K562 (cell line): ENCODE measurements at regions not wholly inside any gene's neighbourhood (a gene's known extent, or its start where the extent isn't known, plus 50 kb on each side); places are given as distances from the start of the nearest gene placed in this dataset.

ENCODE experiments used
- ATAC-seq: fragments of 200-7000 bp; cut with Tn5 transposase; 3 replicates; pipeline ENCODE4 v1.9.1; 2020; ENCODE audit warnings: moderate library complexity
- BruUV-seq: library from RNA; stranded (reverse); fragments of 400-500 nt; replicated peaks from 2 replicates; lab custom pipeline; 2021; lab: Mats Ljungman, UMichigan
- CTCF ChIA-PET: fragments of 300-600 bp; formaldehyde crosslinking; extraction: SDS; loops from one replicate; lab custom pipeline; 2021; ENCODE audit warnings: low intra/inter-chr PET ratio; lab: Yijun Ruan, JAX
- POLR2A ChIA-PET: fragments of 300-600, 350-650 bp; sonication (Branson Sonifier 250); formaldehyde crosslinking; extraction: SDS; loops from one replicate; lab custom pipeline; 2021; ENCODE audit warnings: antibody characterized with exemption, inconsistent platforms; lab: Yijun Ruan, JAX
- DNase-seq, 4 experiments: peaks; one replicate each; pipeline versions ENCODE4 v3.0.0 to v3.0.0-alpha.2; 2011 to 2018; ENCODE audit warnings: low spot score in 3 of 4, mixed read lengths in 3 of 4; ENCODE audit errors: extremely low read depth in 1 of 4
- FAIRE-seq: peaks from 2 replicates; lab custom pipeline; 2011; peaks lifted over from hg19 to GRCh38; lab: Jason Lieb, UNC
- H2AFZ ChIP-seq: 2 replicates; pipeline ENCODE4 v1.6.0; 2011; ENCODE audit warnings: low read depth, low read length, control low read depth, inconsistent platforms
- H3K27ac ChIP-seq: fragments of 200-600 bp; 3 replicates; pipeline ENCODE4 v1.8.0; 2011; ENCODE audit warnings: low read depth, mild to moderate bottlenecking, control low read depth, inconsistent platforms, low read length, moderate library complexity, mixed read lengths; ENCODE audit errors: extremely low read depth
- H3K27me3 ChIP-seq, 2 experiments: fragments of 300-600 bp in 1 of 2; 2 replicates in 1 of 2; 3 replicates in 1 of 2; pipeline versions ENCODE4 v1.6.0 to v1.8.0; 2011; ENCODE audit warnings: inconsistent platforms in 2 of 2, low read length in 2 of 2, mild to moderate bottlenecking in 1 of 2, mixed read lengths in 1 of 2, moderate library complexity in 1 of 2; ENCODE audit not compliant: control insufficient read depth in 2 of 2, insufficient read depth in 2 of 2
- H3K36me3 ChIP-seq: fragments of 300-600 bp; 3 replicates; pipeline ENCODE4 v1.8.0; 2011; ENCODE audit warnings: mild to moderate bottlenecking, low read length, inconsistent platforms; ENCODE audit not compliant: control insufficient read depth, insufficient read depth
- H3K4me1 ChIP-seq, 2 experiments: fragments of 200-600 bp in 1 of 2; replicated peaks in 1 of 2; 2 replicates in 1 of 2; 3 replicates in 1 of 2; pipeline versions ENCODE4 v1.5.1 to v1.8.0; 2011; ENCODE audit warnings: inconsistent platforms in 2 of 2, low read length in 2 of 2, mild to moderate bottlenecking in 1 of 2, mixed read lengths in 1 of 2, moderate library complexity in 1 of 2; ENCODE audit not compliant: control insufficient read depth in 2 of 2, insufficient read depth in 2 of 2
- H3K4me2 ChIP-seq: 2 replicates; pipeline ENCODE4 v1.6.1; 2011; ENCODE audit warnings: low read length, control low read depth, inconsistent platforms, mixed read lengths; ENCODE audit not compliant: insufficient read depth
- H3K4me3 ChIP-seq: fragments of 200-600 bp; sonication (generic), shearing (Covaris generic); 2 replicates; pipeline ENCODE4 v1.5.1; 2016; ENCODE audit warnings: control low read depth, inconsistent platforms
- H3K79me2 ChIP-seq: fragments of 200-600 bp; 3 replicates; pipeline ENCODE4 v1.8.0; 2011; ENCODE audit warnings: low read length, inconsistent platforms; ENCODE audit not compliant: control insufficient read depth, insufficient read depth
- H3K9ac ChIP-seq, 2 experiments: 2 replicates each; pipeline versions ENCODE4 v1.6.0 to v1.6.1; 2011; ENCODE audit warnings: low read depth in 2 of 2, low read length in 2 of 2, control low read depth in 1 of 2, inconsistent platforms in 1 of 2, mild to moderate bottlenecking in 1 of 2, mixed read lengths in 1 of 2; ENCODE audit not compliant: insufficient read depth in 1 of 2
- H3K9me1 ChIP-seq: one replicate; pipeline ENCODE4 v1.6.0; 2011; ENCODE audit warnings: inconsistent platforms, mild to moderate bottlenecking, low read length, moderate library complexity; ENCODE audit not compliant: control insufficient read depth, insufficient read depth
- H3K9me3 ChIP-seq: replicated peaks from 2 replicates; pipeline ENCODE4 v1.5.1; 2011; ENCODE audit warnings: low read depth, low read length, inconsistent platforms; ENCODE audit not compliant: control insufficient read depth, insufficient read depth
- H4K20me1 ChIP-seq: replicated peaks from 2 replicates; pipeline ENCODE4 v1.6.1; 2011; ENCODE audit warnings: low read length, inconsistent platforms, mixed read lengths; ENCODE audit not compliant: control insufficient read depth, insufficient read depth
- BRD9 ChIP-seq: fragments of 450-650 bp; IDR thresholded peaks from 2 replicates; pipeline ENCODE4 v1.6.1; 2018; ENCODE audit warnings: low read depth; ENCODE audit not compliant: partially characterized antibody
- MTF1 ChIP-seq: fragments of 250-450 bp; sonication (Bioruptor Pico); IDR thresholded peaks from 2 replicates; pipeline ENCODE4 v1.9.0; 2021; ENCODE audit warnings: moderate library complexity, mild to moderate bottlenecking, inconsistent platforms, borderline replicate concordance
- NRF1 ChIP-seq, 2 experiments: fragments of 450-650 bp; IDR thresholded peaks in 1 of 2; conservative IDR thresholded peaks in 1 of 2; 2 replicates each; pipeline ENCODE4 v1.6.1; 2014; ENCODE audit warnings: mild to moderate bottlenecking in 2 of 2
- RBM22 ChIP-seq: fragments of 200-400 bp; formaldehyde crosslinking; IDR thresholded peaks from 2 replicates; pipeline ENCODE4 v1.6.1; 2018; ENCODE audit warnings: low read length, low read depth; ENCODE audit not compliant: poor library complexity, severe bottlenecking
- XRCC3 ChIP-seq: fragments of 450-650 bp; IDR thresholded peaks from 2 replicates; pipeline ENCODE4 v1.6.1; 2017; ENCODE audit warnings: mild to moderate bottlenecking, moderate library complexity
- ZNF277 ChIP-seq: fragments of 250-450 bp; sonication (Bioruptor Pico); IDR thresholded peaks from 2 replicates; pipeline ENCODE4 v1.8.0; 2022; ENCODE audit warnings: inconsistent platforms, mild to moderate bottlenecking, moderate library complexity, borderline replicate concordance
- ZNF311 ChIP-seq: fragments of 250-450 bp; sonication (Bioruptor Pico); IDR thresholded peaks from 2 replicates; pipeline ENCODE4 v1.4.0; 2020; ENCODE audit warnings: mild to moderate bottlenecking, moderate library complexity
- WGBS: fragments of 100-300 bp; shearing (Covaris generic); methylation state at CpG from one replicate; pipeline ENCODE4 v1.1.6; 2016; ENCODE audit warnings: low coverage, mixed read lengths; ENCODE audit not compliant: insufficient coverage; ENCODE audit errors: missing lambda C conversion rate; 5-methylcytosine and 5-hydroxymethylcytosine counted together
- in situ Hi-C: fragments of 300-500 bp; cut with MboI; formaldehyde crosslinking; loops from 4 replicates; pipeline ENCODE4 v1.15.0; 2018; ENCODE audit warnings: inconsistent platforms, mixed read lengths
- intact Hi-C: fragments of 100-400 bp; cut with micrococcal nuclease; formaldehyde crosslinking; loops from 2 replicates; pipeline ENCODE4 v1.14.2; 2022

- TF ChIP-seq ZNF277 (CRISPR knock-in tag) (no peak), NRF1 (conservative IDR thresholded peaks at IDR 0.05 in 1 of 2, IDR thresholded peaks at IDR 0.05 in 1 of 2) (no peak), BRD9 (no peak), ZNF311 (CRISPR knock-in tag) (no peak)
- TF ChIP-seq, all 486 proteins: peak for 0
These were observed 413.2 kb downstream of the CDH26 start (continued) for GRCh38 chr20:60371384-60371783.

- no peaks in the 10 kb centered on the region for H3K4me1 ChIP-seq
- intact Hi-C loops (no loop called here), in situ Hi-C loops (no loop called here)
- H3K4me3 ChIP-seq = no peak overlapping the region
- FAIRE-seq (no peak), DNase-seq (no peak), ATAC-seq (no peak)
- no peaks in the 10 kb centered on the region; the same call in 1 of the 2 replicates for H4K20me1 ChIP-seq
- H2AFZ ChIP-seq = no peak overlapping the region
- no TSS peak for BruUV-seq
- no peak overlapping the region for H3K4me2 ChIP-seq
- H3K27me3 ChIP-seq = no peaks in the 10 kb centered on the region
- TF ChIP-seq RBM22 (no peak), MTF1 (no peak), XRCC3 (no peak)
- ChIA-PET CTCF (no interaction called here), POLR2A (no interaction called here)
- H3K79me2 ChIP-seq = no peaks in the 10 kb centered on the region
- H3K9ac ChIP-seq = no peak overlapping the region
- no peaks in the 10 kb centered on the region for H3K36me3 ChIP-seq
- H3K9me1 ChIP-seq = no peaks in the 10 kb centered on the region
- H3K9me3 ChIP-seq = no peaks in the 10 kb centered on the region
- WGBS = 0% methylated on average over 1 of the region's 1 CpG
- no peak overlapping the region for H3K27ac ChIP-seq
These were observed 414.1 kb downstream of the CDH26 start for GRCh38 chr20:60372275-60372674.
